ENCODE measurements at regions not wholly inside any gene's neighbourhood (a gene's known extent, or its start where the extent isn't known, plus 50 kb on each side); places are given as distances from the start of the nearest gene placed in this dataset.

GRCh38 chr4:186825069-186825468 is 101.4 kb upstream of the FAT1 start:
- TF ChIP-seq CTCF (IDR thresholded peaks at IDR 0.05): no peak
- TF ChIP-seq POLR2AphosphoS5 (IDR thresholded peaks at IDR 0.05): no peak
